A549 (cell line): ENCODE measurements at regions not wholly inside any gene's neighbourhood (a gene's known extent, or its start where the extent isn't known, plus 50 kb on each side); places are given as distances from the start of the nearest gene placed in this dataset.

ENCODE experiments used
- BHLHE40 ChIP-seq: IDR thresholded peaks from 2 replicates; pipeline ENCODE4 v1.6.1; 2012; ENCODE audit warnings: low read depth, low read length, inconsistent platforms
- CHD2 ChIP-seq: fragments of 150-350 bp; IDR thresholded peaks from 2 replicates; pipeline ENCODE4 v1.6.1; 2014; ENCODE audit warnings: low read length; ENCODE audit not compliant: partially characterized antibody
- CTCF ChIP-seq: fragments of >200 bp; sonication (Bioruptor Twin); formaldehyde crosslinking; IDR thresholded peaks from 3 replicates; pipeline ENCODE4 v1.5.1; 2016
- EP300 ChIP-seq, 2 experiments: fragments of >200 bp; sonication (Bioruptor Twin); formaldehyde crosslinking; IDR thresholded peaks; 2 replicates in 1 of 2; 3 replicates in 1 of 2; pipeline ENCODE4 v1.6.1; 2016 to 2017
- ESRRA ChIP-seq: fragments of 150-350 bp; IDR thresholded peaks from 2 replicates; pipeline ENCODE4 v1.6.1; 2014; ENCODE audit warnings: mild to moderate bottlenecking, low read length, borderline replicate concordance
- HDAC2 ChIP-seq: fragments of 200-600 bp; sonication (generic); IDR thresholded peaks from 2 replicates; pipeline ENCODE4 v1.6.1; 2016
- HMGXB4 ChIP-seq: fragments of 250-450 bp; sonication (Bioruptor Pico); IDR thresholded peaks from 2 replicates; pipeline ENCODE4 v1.5.0; 2021; ENCODE audit warnings: mild to moderate bottlenecking, moderate library complexity, borderline replicate concordance
- JUN ChIP-seq, 2 experiments: fragments of >200 bp; sonication (Bioruptor Twin); formaldehyde crosslinking; IDR thresholded peaks; 2 replicates in 1 of 2; 3 replicates in 1 of 2; pipeline ENCODE4 v1.6.1; 2016 to 2017
- KDM1A ChIP-seq: fragments of 200-600 bp; sonication (generic); IDR thresholded peaks from 2 replicates; pipeline ENCODE4 v1.6.1; 2016; ENCODE audit warnings: low read depth, mild to moderate bottlenecking
- POLR2A ChIP-seq: IDR thresholded peaks from 2 replicates; pipeline ENCODE4 v1.6.1; 2012; ENCODE audit warnings: mild to moderate bottlenecking, low read length
- RAD21 ChIP-seq, 2 experiments: fragments of >200 bp in 1 of 2; sonication (Bioruptor Twin) in 1 of 2; formaldehyde crosslinking in 1 of 2; IDR thresholded peaks in 1 of 2; conservative IDR thresholded peaks in 1 of 2; 2 replicates in 1 of 2; 3 replicates in 1 of 2; pipeline ENCODE4 v1.6.1; 2012 to 2018; ENCODE audit warnings: inconsistent platforms in 1 of 2
- RCOR1 ChIP-seq: fragments of 150-350 bp; IDR thresholded peaks from 2 replicates; pipeline ENCODE4 v1.6.1; 2014; ENCODE audit warnings: antibody characterized with exemption, low read length, low read depth
- SREBF2 ChIP-seq: fragments of 450-650 bp; IDR thresholded peaks from 2 replicates; pipeline ENCODE4 v1.6.1; 2014; ENCODE audit warnings: mild to moderate bottlenecking, moderate library complexity
- ZFP36 ChIP-seq: fragments of 450-650 bp; IDR thresholded peaks from 2 replicates; pipeline ENCODE4 v1.6.1; 2014; ENCODE audit warnings: borderline replicate concordance; ENCODE audit not compliant: partially characterized antibody

- TF ChIP-seq ZFP36: no peak
- no peak for TF ChIP-seq CTCF
- TF ChIP-seq EP300 (IDR thresholded peaks at IDR 0.05): no peak
- no peak for TF ChIP-seq HDAC2
- TF ChIP-seq KDM1A: no peak
- no peak for TF ChIP-seq HMGXB4 (CRISPR knock-in tag)
- no peak for TF ChIP-seq RCOR1
- TF ChIP-seq BHLHE40: no peak
- no peak for TF ChIP-seq POLR2A
- no peak for TF ChIP-seq JUN (IDR thresholded peaks at IDR 0.05)
- no peak for TF ChIP-seq ESRRA
- no peak for TF ChIP-seq CHD2
- no peak for TF ChIP-seq RAD21 (conservative IDR thresholded peaks at IDR 0.05 in 1 of 2, IDR thresholded peaks at IDR 0.05 in 1 of 2)
- TF ChIP-seq SREBF2: no peak
Observed at GRCh38 chr7:115825456-115826115, 205.0 kb downstream of the TFEC start.
